ENCODE measurements at regions not wholly inside any gene's neighbourhood (a gene's known extent, or its start where the extent isn't known, plus 50 kb on each side); places are given as distances from the start of the nearest gene placed in this dataset.

DNA sequence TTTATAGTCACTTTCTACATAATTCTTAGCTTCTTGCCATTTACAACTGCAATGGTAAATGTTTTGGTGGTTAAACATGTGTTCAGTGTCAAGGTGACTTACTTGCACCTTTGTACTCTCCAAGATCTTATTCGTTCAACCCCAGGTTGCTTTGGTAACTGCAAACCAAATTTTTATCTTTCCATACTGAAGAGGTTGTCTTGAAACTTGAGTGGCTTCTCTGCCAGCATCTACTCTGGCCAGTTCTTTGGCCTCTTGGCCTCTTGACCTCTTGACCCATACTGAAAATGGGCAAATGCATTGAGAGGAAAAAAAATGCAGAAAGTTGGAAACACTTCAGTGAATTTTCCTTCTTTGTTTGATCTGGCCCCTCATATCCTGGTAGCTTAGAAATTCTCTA lies 88.0 kb upstream of the LRRC7 start:
- TF ChIP-seq POLR2A (IDR thresholded peaks at IDR 0.05), result no peak
- no peak for TF ChIP-seq CTCF (IDR thresholded peaks at IDR 0.05)
- no peak for TF ChIP-seq POLR2AphosphoS5 (IDR thresholded peaks at IDR 0.05)

Measured in breast epithelium (tissue), 3 donors.